NT2/D1 (cell line): ENCODE measurements at regions not wholly inside any gene's neighbourhood (a gene's known extent, or its start where the extent isn't known, plus 50 kb on each side); places are given as distances from the start of the nearest gene placed in this dataset.

Experiments
- SUZ12 ChIP-seq: IDR thresholded peaks from 2 replicates; pipeline ENCODE4 v1.6.1; 2011; ENCODE audit not compliant: insufficient read length, insufficient read depth; ENCODE audit errors: extremely low read depth
- YY1 ChIP-seq: IDR thresholded peaks from 2 replicates; pipeline ENCODE4 v1.6.1; 2011; ENCODE audit not compliant: insufficient read length, insufficient read depth
- ZNF274 ChIP-seq: IDR thresholded peaks from 2 replicates; pipeline ENCODE4 v1.6.1; 2011; ENCODE audit warnings: mild to moderate bottlenecking, low read depth, low read length

- no peak for TF ChIP-seq YY1
- no peak for TF ChIP-seq SUZ12
- TF ChIP-seq ZNF274: no peak
These were observed 112.0 kb upstream of the TEKT4 start for GRCh38 chr2:94759211-94759610.
